ENCODE measurements at regions not wholly inside any gene's neighbourhood (a gene's known extent, or its start where the extent isn't known, plus 50 kb on each side); places are given as distances from the start of the nearest gene placed in this dataset.
"Not testable (repeated sequence)": the region's sequence is repeated elsewhere in the genome, so short reads cannot be mapped to it uniquely, and the experiment has no call there.

DNA sequence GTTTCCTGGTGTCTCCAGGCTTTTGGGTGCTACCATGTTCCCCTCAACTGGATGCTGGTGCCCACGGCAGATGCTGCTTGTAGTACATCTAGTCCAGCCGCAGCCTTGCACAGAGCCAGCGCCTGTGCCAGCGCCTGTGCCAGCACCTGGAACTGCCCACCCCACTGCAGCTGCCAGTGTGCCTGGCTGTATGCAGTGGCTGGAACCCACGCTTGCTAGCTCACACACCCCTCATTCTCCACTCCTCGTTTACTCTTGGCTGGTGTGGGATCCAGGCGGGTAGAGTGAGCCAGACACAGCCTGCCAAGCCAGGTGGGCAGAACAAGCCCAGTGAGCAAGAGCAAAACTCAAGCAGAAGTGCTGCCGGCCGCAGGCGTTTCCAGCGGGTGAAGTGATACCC lies 428.6 kb downstream of the SLITRK1 start:
- no peak for DNase-seq

GRCh38 chr13:83453300-83453699 lies 429.0 kb downstream of the SLITRK1 start:
- no peak for DNase-seq

- no peak for DNase-seq
Measured at GRCh38 chr13:83452292-83452950, 429.9 kb downstream of the SLITRK1 start.

DNA sequence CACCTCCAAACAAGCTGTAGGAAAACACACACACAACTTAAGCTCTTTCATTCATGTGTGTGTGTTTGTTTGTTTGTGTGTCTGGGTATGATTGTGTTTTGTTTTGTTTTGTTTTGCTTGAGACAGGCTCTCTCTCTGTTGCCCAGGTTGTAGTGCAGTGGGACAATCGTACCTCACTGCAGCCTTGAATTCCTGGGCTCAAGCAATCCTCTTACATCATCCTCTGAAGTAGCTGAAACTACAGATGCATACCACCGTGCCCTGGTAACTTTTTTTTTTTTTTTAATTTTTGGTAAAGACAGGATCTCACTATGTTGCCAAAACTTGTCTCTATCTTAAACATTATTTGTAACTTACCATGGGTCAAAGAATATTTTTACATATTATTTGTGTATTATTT lies 431.7 kb downstream of the SLITRK1 start:
- no peak for DNase-seq

DNA sequence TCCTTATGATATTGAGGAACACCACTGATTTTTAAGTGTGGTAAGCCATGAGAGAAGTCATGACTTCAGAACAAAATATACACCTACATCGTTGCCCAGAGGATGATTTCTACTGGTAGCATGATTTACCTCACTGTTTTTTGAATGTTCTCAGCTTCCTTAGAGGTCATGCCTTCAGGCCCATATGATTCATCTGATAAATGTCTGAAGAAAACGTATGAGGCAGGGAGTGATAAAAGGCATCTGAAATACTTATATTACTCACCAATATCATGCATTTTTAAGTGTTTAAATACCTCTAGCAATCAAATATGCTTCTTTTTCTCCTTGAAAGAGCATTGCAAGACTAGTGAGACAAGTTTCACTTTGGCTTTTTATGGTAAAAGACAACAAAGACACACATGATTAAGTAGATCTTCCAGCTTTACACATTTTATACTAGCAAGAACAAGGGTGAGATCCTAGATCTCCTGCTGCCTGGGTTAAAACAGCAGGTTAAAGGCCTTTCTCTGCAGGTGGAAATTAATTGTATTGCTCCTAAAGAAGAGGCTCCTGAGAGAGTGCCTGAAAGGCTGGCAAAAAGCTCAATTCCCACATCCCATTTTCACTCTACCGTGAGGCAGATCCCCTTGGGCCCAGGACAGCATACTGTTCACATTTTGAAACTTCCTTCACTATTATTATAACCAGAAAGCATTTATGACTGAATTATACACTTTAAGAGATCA lies 432.4 kb downstream of the SLITRK1 start:
- DNase-seq = no peak

- DNase-seq = no peak
Measured at GRCh38 chr13:83440465-83440864, 441.8 kb downstream of the SLITRK1 start.

DNA sequence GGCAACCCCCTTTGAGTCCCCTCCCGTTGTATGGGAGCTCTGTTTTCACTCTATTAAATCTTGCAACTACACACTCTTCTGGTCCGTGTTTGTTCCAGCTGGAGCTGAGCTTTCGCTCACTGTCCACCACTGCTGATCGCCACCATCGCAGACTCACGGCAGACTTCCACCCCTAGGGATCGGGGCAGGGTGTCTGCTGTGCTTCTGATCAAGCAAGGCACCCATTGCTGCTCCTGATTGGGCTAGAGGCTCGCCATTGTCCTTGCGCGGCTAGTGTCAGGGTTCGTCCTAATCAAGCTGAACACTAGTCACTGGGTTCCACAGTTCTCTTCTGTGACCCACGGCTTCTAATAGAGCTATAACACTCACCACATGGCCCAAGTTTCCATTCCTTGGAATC lies 442.8 kb downstream of the SLITRK1 start:
- not testable (repeated sequence) for DNase-seq

GRCh38 chr13:83423861-83424260 lies 458.4 kb downstream of the SLITRK1 start:
- DNase-seq = no peak

GRCh38 chr13:83423381-83423780 lies 458.9 kb downstream of the SLITRK1 start:
- no peak for DNase-seq

GRCh38 chr13:83414393-83414792 lies 467.9 kb downstream of the SLITRK1 start:
- no peak for DNase-seq

- no peak for DNase-seq
Measured at GRCh38 chr13:83386609-83387008, 495.7 kb downstream of the SLITRK1 start.

GRCh38 chr13:83378908-83379307 lies 503.4 kb downstream of the SLITRK1 start:
- DNase-seq = no peak

DNA sequence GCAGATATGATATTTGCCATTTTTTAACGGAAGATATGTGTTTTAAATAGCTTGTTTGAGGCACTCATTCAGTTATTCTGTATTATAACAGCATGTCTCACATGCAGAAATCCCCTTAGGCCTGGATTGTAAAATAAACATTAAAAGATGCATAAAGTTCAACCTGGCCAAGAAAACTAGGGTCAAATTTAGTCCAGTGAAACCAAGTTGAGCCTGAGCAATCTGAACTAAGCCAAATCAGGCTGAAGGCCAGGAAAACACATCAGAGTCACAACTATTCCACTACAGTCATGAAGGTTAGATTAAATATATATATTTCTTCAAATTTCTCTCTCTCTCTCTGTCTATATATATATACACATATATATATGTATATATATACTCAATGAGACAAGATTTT lies 504.8 kb downstream of the SLITRK1 start:
- no peak for DNase-seq

- no peak for DNase-seq
Measured at GRCh38 chr13:83372786-83373185, 509.5 kb downstream of the SLITRK1 start.

DNA sequence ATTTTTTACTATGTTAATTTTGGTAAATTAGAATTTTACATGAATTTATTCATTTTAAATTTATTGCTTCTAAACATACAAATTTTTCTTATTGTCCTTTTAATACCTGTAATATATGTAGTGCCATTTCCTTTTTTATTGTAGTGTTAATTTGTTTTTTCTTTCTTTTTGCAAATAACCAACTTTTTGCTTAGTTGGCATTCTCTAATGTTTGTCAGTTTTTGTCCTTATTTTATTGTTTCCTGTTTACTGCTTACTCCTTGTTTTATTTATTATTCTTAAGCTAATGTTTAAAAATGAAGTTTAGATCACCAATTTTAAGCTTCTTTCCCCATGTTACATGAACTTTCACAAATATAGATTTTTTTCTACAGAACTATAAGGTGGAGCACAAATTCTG lies 516.6 kb downstream of the SLITRK1 start:
- no peak for DNase-seq

DNA sequence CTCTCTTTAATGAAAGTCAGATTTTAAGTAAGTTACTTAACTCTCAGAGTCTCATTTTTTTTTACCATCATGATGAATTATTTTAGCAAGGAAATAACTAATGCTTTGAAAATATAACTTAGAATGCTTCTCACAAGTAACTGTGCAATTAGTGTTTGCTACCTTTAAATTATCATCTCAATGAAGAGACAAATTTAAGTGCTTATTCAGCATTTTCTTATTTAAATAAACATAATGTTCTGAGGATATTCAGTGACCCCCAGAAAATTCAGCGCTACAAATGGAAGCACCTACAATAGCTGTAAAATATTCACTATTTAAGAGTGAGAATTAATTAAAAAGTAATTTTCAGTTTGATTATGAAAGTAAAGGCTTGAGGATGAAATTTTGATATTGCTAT lies 527.2 kb downstream of the SLITRK1 start:
- DNase-seq = no peak

DNA sequence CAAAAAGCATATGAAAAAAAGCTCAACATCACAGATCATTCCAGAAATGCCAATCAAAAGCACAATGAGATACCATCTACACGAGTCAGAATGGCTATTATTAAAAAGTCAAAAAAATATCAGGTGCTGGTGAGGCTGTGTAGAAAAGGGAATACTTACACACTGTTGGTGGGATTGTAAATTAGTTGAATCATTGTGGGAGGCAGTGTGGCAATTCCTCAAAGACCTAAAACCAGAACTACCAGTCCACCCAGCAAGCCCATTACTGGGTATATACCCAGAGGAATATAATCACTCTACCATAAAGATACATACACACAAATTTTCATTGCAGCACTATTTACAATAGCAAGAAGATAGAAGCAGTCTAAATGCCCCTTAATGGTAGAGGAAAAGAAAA lies 529.9 kb downstream of the SLITRK1 start:
- DNase-seq = no peak

- no peak for DNase-seq
Measured at GRCh38 chr13:83350569-83350968, 531.7 kb downstream of the SLITRK1 start.

DNA sequence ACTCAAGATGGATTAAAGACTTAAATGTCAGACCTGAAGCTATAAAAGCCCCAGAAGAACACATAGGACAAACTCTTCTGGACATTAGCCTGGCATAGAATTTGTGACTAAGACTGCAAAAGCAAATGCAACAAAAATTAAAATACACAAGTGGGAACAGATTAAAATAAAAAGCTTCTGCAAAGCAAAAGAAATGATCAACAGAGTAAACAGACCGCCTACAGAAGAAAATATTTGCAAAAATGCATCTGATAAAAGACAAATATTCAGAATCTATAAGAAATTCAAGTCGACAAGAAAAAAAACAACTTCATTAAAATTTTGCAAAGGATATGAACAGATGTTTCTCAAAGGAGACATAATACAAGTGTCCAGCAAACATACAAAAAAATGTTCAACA lies 537.8 kb downstream of the SLITRK1 start:
- no peak for DNase-seq

DNA sequence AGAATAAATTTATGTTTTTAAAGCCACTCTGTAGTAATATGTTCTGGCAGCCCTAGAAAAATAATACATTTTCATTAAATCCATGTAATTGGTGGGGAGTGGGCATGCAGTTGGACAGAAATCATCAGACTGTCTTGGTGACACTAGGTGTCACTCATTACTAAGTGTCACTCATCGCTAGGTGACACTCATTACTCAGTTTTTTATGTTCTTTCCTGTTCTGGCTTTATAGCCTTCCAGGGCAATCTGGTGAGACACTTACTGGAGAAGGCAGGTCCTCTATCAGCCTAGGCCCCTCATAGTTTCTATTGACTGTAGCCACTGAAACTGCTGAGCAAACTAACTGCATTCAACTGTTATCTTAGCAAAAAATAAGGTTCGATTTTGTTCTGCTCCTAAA lies 542.1 kb downstream of the SLITRK1 start:
- no peak for DNase-seq

DNA sequence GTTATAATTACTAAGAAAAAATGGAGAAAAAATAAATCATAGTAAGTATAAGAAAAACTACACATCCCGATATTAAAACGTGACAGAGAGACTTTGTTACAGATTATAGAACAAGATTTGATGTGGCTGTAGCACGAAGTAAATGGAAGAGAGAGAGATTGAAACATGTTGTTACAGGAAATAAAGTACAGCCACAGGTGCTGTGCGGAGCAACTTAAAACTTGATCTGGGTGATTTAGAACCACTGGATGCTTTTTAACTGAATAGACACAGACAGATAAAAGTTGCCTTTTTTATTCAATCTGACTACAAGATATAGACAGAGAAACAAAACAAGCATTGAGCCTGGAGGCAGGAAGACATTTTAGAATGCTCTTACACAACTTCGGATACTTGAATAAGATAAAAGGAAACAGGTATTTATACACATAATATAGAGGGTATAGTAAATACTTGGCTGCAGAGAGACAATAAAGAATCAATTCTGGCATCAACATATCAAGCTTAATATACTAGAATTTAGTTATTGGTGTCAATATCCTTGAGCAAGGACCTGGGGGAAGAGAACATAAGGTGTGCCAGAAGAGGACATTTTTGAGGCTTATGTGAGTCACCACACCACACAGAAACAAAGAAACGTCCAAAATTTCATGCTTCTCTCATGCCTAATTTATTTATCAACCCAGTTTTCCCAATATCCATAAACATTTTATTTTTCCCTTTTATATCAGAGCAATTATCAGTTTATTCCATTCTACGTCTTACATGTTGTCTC lies 548.5 kb downstream of the SLITRK1 start:
- no peak for DNase-seq

GRCh38 chr13:83332751-83333150 lies 549.5 kb downstream of the SLITRK1 start:
- no peak for DNase-seq

DNA sequence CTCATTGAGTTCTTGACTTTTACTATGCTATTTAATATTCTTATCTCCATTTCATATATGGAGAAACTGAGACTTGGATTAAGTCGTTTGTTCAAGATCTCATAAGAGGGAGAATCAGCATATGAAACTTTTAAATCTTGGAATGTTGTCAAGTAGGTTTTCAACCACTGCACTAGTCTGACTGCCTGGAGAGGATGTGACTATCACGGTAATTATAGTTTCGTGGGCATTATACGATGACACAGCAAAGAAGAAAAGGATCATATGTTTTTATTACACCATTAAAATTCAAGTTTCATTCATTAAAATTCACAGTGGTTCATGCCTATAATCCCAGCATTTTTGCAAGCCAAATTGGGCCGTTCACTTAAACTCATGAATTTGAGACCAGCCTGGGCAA lies 555.2 kb downstream of the SLITRK1 start:
- DNase-seq = no peak

Measured in CD4-positive, alpha-beta T cell treated with Interleukin-15 for 1 hour (primary cell).